Right forelimb (tissue), 1 donor: ENCODE measurements at regions not wholly inside any gene's neighbourhood (a gene's known extent, or its start where the extent isn't known, plus 50 kb on each side); places are given as distances from the start of the nearest gene placed in this dataset.

ENCODE experiments used
- DNase-seq: peaks from one replicate; pipeline ENCODE4 v3.0.0-alpha.2; 2018

DNA sequence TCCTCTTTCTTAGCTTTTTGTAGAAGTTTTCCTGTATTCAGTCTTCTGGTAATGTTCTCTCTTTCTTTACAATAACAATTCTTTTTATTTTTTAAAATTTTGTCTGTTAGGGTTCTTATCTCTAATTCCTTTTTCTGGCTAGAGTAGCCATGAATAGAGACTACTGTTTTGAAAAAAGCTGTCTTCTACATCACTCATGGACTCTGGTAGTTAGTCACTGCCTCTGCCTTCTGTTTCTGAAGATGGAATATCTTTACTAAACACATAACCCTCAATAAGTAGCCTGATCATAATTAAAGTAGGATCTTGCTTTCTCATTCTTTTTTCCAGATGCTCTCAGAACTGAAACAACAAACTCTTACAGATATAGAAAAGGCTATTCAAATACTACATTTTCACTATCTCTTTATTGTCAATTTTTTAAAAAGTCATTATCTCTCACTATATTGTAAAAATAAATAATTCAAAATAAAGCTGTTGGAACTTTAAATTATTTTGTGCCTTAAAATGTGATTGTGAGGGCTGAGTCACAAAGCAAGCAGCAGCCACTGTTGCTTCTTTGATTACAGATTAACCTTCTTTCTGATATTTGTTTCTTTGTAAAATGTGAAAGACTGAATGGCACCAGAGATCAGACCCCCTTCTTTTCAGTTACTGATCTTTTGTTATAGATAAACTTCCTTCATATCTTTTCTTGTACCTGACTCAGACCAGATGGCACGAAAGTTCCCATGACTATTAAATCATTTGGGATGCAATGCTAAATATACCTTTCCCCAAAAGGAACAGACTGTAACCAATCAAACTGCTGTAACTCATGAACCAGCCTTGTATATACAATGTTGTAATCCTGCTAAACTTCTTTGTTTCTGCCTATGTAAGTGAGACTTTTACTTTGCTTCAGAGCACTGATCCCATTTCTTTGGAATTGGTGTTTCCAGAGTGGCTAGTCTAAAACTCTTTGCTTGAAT lies 1159.5 kb downstream of the IGSF11 start:
- no peak for DNase-seq

DNA sequence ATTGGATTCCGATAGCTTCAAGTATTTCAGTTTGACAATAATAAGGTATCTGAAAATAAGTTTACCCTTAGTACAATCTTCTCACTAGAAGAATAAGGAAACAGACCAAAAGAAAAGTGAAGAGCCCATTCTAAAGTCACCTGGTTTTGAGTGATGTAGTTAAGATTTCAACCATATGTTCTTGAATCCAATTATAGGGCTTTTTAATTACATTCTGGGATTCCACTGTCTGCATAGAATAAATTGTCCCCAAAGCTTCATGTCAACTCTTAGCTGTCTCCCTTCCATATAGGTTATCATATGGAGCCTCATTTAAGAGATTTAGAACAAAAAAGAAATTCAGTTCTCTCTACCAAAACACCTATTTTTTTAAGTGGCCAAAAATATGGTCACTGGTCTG lies 1158.8 kb downstream of the IGSF11 start:
- DNase-seq: no peak

DNA sequence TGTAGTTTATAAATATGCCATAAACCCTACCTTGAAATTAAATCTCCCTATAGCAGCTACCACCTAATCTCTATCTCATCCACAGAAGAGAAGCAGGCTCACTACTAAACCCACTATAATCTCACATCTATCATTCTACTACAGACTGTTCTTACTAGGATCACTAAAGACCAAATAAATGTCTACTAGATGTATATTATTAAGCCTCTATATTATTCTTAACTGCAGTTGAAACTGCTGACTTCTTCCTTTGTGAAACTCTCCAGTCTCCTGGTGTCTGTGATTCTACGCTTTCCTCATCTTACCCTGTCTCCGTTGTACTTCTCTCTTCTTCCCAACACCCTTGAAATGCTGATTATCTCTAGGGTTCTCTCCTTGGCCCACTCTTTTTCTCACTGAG lies 1154.0 kb downstream of the IGSF11 start:
- no peak for DNase-seq

DNA sequence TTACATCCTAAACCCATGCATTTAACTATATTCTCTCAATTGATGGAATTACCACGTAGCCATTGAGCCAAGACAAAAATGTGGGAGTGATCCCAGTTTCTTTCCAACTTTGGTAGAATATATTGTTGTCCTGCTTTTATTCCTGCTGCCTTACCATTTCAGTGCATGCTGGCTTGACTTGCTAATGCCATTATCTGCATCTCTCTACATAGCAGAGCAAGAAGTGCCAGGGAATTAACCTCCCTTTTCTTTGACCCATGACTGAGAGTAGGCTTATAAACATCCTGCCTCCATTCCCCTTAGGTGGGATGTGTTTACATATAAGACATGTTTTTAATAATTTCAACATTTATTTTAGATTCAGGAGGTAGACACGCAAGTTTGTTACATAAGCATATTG lies 1153.4 kb downstream of the IGSF11 start:
- DNase-seq: no peak

DNA sequence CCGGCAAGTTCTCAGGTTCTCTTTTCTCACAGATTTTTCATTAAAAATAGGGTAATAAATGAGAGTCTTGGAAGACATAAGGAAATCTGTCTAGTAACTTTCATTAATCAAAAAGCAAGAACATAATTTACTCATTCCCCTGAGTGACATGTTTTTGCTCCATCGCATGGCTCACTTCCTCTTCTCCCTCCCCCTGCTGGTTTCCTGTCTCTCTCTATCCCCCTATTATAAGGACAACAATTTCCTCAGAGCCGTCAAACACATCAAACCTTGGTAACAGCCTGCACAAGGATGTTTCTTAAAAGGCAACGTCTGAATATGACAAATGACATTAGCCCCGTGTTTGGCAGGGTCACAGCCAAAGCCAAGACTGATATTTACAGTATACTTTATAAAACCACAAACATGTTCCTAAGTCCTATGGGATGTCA lies 1149.6 kb downstream of the IGSF11 start:
- no peak for DNase-seq

DNA sequence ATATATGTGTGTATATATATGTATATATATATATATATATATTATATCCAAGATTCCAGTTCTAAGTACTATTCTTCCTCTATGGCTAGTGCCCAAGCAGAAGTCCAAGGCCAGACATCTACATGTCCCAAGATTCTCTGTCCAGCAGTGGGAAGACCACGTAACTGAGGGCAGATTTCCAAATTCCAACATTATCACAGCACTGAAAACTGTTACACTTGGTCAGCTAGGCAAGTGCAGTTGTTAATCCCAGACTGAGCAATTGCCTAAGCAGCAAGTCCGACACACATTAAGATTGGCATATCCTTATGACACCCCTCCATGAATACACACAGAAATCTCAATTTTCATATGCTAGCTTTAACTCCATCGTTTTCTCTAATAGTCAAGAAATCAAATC lies 1148.5 kb downstream of the IGSF11 start:
- no peak for DNase-seq

DNA sequence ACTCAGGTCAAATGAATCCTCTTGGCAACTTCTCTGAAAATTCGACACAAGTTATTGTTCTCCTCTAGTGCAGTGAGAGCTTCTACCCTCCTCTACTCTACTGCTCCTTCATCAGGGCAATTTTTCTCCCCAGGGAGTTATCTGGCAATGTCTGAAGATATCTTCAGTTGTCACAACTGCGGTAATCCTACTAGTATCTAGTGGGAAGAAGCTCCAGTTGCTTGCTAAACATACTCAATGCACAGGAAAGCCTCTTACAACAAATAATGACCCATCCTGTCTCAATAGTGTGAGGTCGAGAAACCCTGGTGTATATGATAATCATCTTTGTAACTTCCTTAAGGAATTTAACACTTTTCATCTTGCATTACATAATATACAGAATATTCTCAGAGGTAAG lies 1147.6 kb downstream of the IGSF11 start:
- no peak for DNase-seq

DNA sequence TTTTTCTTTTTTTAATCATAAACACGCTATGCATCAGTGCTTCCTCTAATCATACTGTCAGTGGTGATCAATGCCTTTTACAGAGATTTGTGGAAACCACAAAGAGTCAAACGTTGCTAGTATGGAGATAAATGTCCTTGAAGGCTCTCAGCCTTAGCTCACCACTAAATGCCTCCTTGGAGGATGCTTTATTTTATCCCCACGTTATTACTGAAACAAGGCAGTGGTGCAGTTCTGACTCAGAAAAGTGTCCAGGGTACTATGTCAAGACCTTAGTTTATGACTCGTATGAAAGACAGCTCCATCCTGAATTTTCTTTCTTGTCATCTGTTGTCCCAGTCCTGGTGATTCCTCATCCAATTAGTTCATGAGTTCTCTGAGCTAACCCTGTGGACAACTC lies 1146.7 kb downstream of the IGSF11 start:
- DNase-seq: no peak

DNA sequence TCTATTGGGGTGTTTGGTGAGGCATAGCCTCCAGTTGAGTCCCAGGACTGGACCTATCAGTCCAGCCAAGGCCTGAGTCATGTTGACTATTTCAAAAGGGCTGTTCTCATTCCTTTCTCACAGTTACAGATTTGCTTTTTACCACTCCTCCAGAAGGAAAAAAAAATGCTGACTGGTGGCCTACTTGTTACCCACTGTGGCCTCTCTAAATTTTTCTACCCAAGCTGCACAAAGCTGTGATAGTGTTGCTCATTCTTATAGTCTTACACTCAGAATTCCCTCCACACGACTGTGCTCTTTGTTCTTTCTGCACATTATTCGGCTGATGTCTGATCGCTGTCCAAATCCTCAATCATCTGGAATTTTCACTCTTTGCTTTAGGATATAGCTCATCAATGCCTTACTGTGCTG lies 1142.2 kb downstream of the IGSF11 start:
- no peak for DNase-seq

DNA sequence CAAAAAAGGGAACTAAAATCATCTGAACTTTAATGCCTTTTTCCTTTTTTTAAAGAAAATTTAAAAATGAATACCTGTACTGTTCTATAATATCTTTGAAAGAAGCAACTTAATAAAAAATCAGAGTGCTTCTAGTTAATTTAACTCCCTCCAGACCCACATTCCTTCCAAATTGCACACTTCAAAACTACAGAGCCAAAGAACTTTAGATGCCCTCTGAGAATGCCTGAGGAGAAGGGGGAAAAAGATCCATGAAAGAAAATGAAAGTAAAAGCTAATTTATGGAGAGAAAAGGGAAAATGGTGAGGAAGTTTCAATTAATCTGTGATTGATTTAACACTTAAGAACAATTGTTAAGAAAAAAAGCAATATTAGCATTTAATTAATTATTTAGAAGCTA lies 1141.6 kb downstream of the IGSF11 start:
- no peak for DNase-seq

DNA sequence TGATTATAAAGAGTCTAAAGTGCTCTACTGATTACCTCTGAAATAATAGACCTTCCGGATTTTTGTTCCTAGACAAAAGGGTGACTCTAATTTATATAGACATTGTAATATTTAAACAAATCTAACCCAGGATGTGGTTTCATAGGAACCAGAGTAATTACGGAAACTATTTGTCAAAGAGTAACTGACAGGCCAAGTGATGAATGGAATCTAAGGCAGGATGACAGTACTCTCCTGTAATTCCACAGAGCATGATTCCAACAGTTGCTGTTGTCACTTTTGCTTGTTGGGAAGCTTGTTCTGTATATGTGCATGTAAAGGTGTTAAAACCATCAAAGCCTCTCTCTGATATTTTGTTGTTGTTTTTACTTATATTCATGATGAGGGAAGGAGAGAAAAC lies 1141.0 kb downstream of the IGSF11 start:
- no peak for DNase-seq

DNA sequence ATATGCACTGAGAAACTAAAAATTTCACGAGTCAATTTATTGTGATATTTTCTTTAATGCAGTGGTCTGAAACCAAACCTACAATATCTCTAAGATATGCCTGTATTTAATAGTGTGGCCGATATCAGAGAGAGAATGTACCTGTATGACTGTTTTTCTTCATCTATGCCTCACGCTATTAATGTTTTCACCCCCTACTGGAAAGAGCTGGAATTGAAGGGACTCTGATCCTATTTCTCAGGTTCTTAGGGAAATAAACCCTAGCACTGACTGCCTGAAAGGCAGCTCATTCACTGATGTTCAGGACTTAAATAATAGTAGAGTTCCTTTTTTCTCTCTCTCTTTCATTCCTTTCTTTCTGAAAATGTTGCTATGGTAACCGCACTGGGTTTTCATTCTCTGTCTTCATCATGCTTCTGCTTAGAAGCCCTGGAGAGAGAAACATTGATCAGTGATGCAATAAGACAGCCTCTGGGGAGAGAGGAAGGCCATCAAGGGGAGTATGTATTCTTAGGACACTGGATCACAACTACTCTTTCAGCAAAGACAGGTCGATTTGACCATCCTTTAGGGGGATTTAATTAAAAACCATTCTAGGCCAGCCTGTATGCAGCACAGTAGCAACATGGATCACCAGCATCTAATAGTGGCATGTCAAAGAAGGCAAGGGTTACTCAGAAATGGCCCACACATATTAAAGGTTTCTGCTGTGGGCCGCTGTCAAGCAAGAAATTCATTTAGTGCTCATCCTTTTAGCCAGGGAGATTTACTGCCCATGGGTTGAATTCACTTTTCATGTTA lies 1135.7 kb downstream of the IGSF11 start:
- DNase-seq: no peak

DNA sequence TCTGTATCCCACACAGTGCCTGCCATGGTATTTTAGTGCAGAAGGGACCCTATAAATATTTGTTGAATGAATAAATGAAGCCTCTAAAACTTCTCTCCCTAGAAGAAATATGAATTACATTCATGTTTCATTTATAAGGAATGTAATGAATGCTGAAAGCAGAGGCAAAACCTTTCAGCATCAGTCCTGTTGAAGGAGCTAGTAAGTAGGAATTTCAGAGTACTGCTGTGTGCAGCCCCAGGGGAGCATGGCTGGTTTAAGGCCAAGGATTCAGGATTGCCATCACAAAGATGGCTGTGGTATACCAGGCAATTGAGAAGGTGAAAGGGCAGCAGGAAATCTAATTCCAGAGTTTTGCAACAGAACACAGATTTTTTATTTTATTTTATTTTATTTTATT lies 1131.4 kb downstream of the IGSF11 start:
- DNase-seq: no peak

DNA sequence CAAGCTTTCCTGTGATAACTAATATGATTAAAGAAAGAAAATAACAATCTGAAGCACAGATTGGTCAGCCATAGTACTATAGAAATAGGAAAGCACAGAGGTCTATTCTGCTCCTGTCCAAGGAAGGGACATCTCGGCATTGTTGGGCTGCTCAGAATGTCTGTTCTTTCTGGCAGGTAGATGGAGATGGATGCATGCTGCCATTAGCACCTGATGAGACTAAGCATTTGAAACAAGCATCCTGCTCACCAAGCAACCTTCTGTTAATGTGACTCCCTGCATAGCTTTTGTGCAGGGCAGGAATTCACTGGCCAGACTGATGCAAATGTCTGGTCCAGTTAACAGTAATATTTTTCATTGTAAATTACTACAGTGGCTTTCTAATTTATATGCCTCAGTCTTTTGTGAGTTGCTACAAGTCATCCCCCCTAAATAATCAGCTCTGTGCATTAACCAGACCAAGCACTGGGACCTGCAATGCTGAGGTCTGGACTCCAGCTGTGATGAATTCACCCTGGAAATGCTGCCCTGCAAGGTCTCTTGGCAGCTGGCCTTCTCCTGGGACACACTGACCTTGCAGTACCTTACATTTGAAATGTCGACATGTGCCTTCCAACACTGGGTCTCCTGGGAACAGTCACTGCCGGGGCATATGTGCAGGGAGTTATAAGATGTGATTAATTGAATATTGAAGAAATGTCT lies 1123.7 kb downstream of the IGSF11 start:
- no peak for DNase-seq

DNA sequence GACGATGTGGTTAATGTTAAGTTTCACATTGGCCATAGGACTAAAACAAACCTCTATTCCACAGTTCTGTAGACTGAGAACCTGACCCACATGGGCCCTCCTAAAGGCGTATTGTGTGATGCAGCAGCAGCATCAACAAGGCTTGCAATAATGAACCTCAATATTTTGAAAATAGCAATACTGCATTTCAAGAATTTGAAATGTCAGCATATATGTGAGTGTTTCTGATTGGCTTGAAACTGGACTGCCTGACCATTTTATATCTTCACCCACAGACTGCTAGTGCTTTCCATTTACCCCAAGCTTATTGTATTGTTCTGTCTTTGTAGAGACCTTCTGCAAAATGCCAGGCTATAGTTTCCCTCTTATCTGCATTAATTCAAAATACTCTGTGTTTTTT lies 1122.3 kb downstream of the IGSF11 start:
- DNase-seq: no peak

DNA sequence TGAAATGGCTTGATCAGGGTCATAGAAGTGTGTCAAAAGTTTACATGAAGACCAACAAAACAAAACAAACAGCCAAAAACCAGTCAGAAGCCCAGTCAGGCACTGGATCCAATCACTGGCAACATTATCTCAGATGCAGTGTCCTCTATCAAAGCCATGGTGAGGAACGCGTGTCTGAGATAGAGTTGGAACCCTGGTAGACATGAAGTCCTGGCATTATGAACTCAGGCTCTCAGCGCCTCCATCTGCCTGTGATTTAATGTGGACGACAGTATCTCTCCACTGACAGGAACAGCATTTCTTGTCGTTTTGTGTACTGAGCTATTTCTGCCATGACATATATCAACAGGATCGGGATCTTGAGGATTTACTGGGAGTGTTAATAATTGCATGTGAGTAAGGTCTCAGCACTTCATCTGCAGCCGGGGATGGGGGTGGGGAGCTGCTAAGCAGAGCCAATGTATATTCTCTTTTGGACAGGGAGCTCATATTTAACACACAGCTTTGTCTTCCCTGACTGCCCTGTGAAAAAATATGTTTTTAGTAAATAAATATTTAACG lies 1120.0 kb downstream of the IGSF11 start:
- DNase-seq: no peak

DNA sequence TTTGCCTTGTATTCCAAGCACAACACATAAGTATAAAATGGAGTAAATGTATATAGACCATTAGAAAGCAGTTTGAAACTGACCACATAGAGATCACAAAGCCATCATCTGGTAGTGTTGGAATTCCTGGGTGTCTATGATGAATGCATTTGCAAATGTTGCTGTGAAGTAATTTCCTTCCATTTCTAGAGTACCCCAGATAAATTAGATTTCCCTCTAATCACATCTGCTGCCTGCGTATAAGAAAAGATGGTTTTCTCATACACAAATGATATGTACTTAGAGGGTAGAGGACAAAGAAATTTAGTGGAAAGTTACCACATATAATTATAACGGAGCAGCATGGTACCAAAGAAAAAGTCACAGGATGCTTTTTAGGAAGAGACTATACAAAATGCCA lies 1117.8 kb downstream of the IGSF11 start:
- DNase-seq: no peak

DNA sequence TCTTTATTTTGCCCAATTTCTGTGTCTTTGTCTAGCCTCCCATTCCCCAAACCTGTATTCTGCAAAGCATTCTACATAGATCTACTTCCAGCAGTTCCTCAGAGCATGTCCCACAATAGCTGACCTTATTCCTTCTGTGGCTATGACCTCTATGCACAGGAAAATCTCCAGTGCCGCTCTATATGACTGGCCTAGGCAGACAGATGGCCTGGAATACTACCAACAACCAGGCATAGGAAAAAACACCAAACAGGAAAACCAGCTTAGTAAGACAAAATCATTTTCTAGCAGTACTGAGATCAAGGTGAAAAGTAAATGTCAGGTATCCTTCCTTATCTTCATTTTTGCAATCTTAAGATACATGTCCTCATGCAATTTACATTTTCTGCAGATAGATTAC lies 1115.0 kb downstream of the IGSF11 start:
- DNase-seq: no peak

DNA sequence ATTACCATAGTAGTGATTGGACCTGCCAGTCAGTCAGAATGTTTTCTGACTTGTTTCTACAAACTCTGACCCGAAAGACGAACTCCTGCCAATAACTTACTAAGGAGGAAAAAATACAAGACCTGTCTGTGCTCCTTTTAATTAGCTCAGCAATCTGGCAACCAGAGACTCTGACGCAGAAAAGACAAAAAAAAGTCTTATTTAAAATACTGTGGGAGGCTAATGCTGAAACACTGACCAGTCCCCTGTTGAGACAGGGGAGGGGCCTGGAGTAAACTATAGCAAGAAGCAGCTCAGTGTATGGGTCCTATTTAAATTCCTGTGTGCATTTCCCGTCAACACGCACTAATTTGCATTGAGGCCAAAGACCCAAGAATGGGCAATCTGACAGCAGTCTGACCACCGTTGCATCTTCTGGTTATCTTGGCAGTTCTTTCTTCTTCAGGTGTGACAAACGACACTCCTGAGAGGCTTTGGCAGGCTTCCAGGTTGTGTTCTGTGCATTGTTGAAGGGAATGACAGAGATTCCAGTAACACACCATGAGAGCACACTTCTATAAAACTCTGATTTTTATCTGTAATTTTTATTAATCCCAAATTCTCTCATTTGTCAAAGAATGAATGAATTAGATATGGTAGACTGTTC lies 1114.3 kb downstream of the IGSF11 start:
- no peak for DNase-seq

DNA sequence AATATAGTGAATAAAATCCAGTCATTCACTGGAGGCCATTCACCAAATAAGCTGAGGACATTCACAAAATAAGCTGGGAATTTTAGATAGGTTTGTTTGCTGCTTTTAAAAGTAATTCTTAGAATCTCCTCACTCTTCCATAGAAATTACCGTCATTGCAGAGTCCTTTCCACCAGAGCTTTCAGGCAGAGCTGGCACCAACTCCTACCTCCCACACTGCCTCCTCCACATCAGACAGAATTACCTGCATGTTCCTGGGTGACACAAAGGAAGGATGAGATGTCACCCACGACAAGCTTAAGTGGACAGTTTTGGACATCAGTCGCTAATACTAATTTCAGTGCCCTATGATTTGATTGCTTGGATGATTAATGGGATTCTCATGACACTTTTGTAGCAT lies 1113.2 kb downstream of the IGSF11 start:
- no peak for DNase-seq

DNA sequence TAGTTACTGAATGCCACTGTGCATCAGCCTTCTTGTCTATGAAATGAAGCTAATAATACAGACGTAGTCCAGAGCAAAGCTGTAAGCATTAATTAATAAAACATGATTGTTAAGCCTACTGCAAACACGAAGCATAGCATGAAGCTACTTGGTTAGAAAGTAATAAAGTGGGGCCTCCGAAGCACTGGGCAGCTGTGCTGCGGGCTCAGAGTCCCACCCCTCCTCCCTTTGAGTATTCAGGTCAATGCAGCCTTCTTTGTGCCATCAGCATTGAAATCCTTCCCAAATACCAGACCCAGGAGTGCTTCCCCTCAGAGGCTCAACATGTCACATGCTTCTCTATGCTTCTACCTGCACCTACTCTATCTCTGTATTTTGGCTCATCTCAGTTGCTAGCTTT lies 1112.6 kb downstream of the IGSF11 start:
- DNase-seq: no peak

DNA sequence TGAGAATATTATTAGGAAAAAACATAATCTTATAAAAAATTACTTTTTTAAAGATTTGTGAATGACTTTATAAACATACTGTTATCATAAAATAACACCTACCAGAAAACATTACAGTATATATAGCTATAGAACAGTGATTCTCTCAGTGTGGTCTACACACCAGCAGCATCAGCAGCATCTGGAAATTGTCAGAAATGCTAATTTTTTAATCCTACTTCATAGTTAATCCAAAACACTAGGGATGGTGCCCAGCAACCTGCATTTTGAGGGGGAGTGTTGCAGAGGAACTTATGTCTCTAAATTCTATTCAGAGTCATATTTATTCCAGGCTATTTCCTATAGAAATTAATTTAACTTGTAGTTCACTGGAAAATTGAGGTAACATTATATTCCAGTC lies 1107.8 kb downstream of the IGSF11 start:
- no peak for DNase-seq

DNA sequence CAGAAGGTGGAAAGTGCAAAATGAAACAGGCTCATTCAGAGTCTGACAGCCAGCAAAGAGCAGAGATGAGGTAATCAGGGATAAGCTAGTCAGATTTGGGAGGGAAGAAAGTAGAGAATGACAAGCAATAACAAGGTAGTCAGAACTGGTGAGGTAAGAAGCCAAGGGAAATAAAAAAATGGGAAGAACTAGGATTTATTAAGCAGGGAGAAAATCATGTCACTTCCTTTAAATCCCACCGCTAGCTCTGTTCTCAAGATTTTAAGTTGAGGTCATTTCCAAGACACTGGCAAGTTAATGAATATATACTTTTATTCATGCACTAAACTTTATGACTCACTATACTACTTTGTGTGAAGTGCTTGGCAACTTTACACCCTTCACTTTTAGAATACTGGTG lies 1106.8 kb downstream of the IGSF11 start:
- no peak for DNase-seq
